OCI-LY7 (cell line): ENCODE measurements at regions not wholly inside any gene's neighbourhood (a gene's known extent, or its start where the extent isn't known, plus 50 kb on each side); places are given as distances from the start of the nearest gene placed in this dataset.
"Not testable (repeated sequence)": the region's sequence is repeated elsewhere in the genome, so short reads cannot be mapped to it uniquely, and the experiment has no call there.

Experiments used
- CTCF ChIP-seq: fragments of 200-600 bp; sonication (generic); conservative IDR thresholded peaks from 2 replicates; pipeline ENCODE4 v1.5.1; 2014; ENCODE audit warnings: mild to moderate bottlenecking, antibody characterized with exemption, low read length, moderate library complexity, mixed read lengths
- EZH2phosphoT487 ChIP-seq: fragments of 200-600 bp; sonication (generic); IDR thresholded peaks from 2 replicates; pipeline ENCODE4 v1.6.1; 2018; ENCODE audit warnings: low read depth, borderline replicate concordance, mild to moderate bottlenecking, mixed run types, antibody characterized with exemption, low read length, moderate library complexity, mixed read lengths

DNA sequence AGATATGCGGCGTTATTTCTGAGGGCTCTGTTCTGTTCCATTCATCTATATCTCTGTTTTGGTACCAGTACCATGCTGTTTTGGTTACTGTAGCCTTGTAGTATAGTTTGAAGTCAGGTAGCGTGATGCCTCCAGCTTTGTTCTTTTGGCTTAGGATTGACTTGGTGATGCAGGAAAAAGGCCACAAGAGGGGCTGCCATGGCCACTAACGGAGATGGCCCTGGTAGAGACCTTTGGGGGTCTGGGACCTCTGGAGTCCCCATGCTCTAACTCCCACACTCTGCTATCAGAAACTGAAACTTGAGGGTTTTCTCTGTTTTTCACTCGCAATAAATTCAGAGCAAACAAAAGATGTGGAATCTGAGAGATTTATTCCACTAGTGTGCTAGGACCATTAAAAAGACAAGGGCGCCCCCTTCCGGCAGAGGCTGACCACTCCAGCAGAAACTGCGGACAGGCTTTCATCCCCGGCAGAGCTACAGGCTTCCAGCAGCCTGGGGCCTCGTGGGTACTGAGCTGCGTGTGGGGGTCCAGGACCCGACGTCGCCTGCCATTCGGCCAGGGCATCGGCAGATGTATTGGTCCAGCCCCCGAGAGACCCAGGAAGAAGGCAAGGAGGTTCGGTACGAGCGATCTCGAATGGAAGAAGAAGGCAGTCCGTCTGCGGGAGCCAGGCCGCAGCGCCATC lies 775.1 kb downstream of the EPHA7 start:
- peak; percentile 71 for TF ChIP-seq CTCF
- not testable (repeated sequence) for TF ChIP-seq EZH2phosphoT487
